Liver (tissue), 8 donors: ENCODE measurements at regions not wholly inside any gene's neighbourhood (a gene's known extent, or its start where the extent isn't known, plus 50 kb on each side); places are given as distances from the start of the nearest gene placed in this dataset.

Experiments
- DNase-seq: peaks from one replicate; pipeline ENCODE4 v3.0.0-alpha.2; 2017; ENCODE audit warnings: low spot score
- H3K27ac ChIP-seq, 2 donors: one replicate each; pipeline ENCODE4 v1.7.0; 2013; ENCODE audit warnings: inconsistent platforms in 2 of 2, low read length in 2 of 2, control low read depth in 1 of 2, low read depth in 1 of 2, mild to moderate bottlenecking in 1 of 2
- H3K27me3 ChIP-seq, 4 donors: one replicate each; pipeline versions ENCODE4 v1.6.1 to v1.7.0; 2013; ENCODE audit warnings: low read length in 3 of 4, inconsistent platforms in 1 of 4, mild to moderate bottlenecking in 1 of 4, moderate library complexity in 1 of 4; ENCODE audit not compliant: control insufficient read depth in 4 of 4, insufficient read depth in 4 of 4
- H3K36me3 ChIP-seq, 4 donors: one replicate each; pipeline versions ENCODE4 v1.6.1 to v1.7.0; 2013; ENCODE audit warnings: low read length in 3 of 4, mild to moderate bottlenecking in 3 of 4, low read depth in 1 of 4, moderate library complexity in 1 of 4; ENCODE audit not compliant: control insufficient read depth in 4 of 4, insufficient read depth in 3 of 4
- H3K4me1 ChIP-seq, 4 donors: one replicate each; pipeline versions ENCODE4 v1.6.1 to v1.7.0; 2013; ENCODE audit warnings: low read length in 3 of 4, mild to moderate bottlenecking in 3 of 4, moderate library complexity in 1 of 4; ENCODE audit not compliant: control insufficient read depth in 4 of 4, insufficient read depth in 4 of 4
- H3K4me3 ChIP-seq, 3 donors: one replicate each; pipeline versions ENCODE4 v1.6.1 to v1.7.0; 2013; ENCODE audit warnings: low read length in 3 of 3, control low read depth in 1 of 3, low read depth in 1 of 3, mild to moderate bottlenecking in 1 of 3
- H3K9ac ChIP-seq, 2 donors: one replicate each; pipeline ENCODE4 v1.7.0; 2013; ENCODE audit warnings: low read length in 2 of 2, mild to moderate bottlenecking in 2 of 2, moderate library complexity in 2 of 2, control low read depth in 1 of 2, low read depth in 1 of 2
- H3K9me3 ChIP-seq, 4 donors: one replicate each; pipeline versions ENCODE4 v1.6.1 to v1.7.0; 2013; ENCODE audit warnings: low read length in 3 of 4; ENCODE audit not compliant: control insufficient read depth in 4 of 4
- EGR1 ChIP-seq, 2 donors: IDR thresholded peaks; 2 replicates each; pipeline ENCODE4 v1.6.1; 2016 to 2018; ENCODE audit warnings: antibody characterized with exemption in 2 of 2, low read depth in 2 of 2
- FOXA1 ChIP-seq: IDR thresholded peaks from 2 replicates; pipeline ENCODE4 v1.6.1; 2016; ENCODE audit warnings: antibody characterized with exemption
- FOXA2 ChIP-seq: IDR thresholded peaks from 2 replicates; pipeline ENCODE4 v1.6.1; 2016; ENCODE audit warnings: antibody characterized with exemption
- GABPA ChIP-seq, 2 donors: IDR thresholded peaks in 1 of 2; conservative IDR thresholded peaks in 1 of 2; 2 replicates each; pipeline ENCODE4 v1.6.1; 2016; ENCODE audit warnings: antibody characterized with exemption in 2 of 2, mild to moderate bottlenecking in 1 of 2, moderate library complexity in 1 of 2
- HNF4A ChIP-seq, 2 donors: conservative IDR thresholded peaks; 2 replicates each; pipeline ENCODE4 v1.6.1; 2016; ENCODE audit warnings: antibody characterized with exemption in 2 of 2, mild to moderate bottlenecking in 2 of 2
- JUND ChIP-seq, 2 donors: IDR thresholded peaks; 2 replicates each; pipeline ENCODE4 v1.6.1; 2016; ENCODE audit warnings: antibody characterized with exemption in 2 of 2
- NR2F2 ChIP-seq: IDR thresholded peaks from 2 replicates; pipeline ENCODE4 v1.6.1; 2016; ENCODE audit warnings: antibody characterized with exemption
- RAD21 ChIP-seq, 2 donors: IDR thresholded peaks; 2 replicates each; pipeline ENCODE4 v1.6.1; 2016; ENCODE audit warnings: antibody characterized with exemption in 2 of 2, mild to moderate bottlenecking in 2 of 2
- SP1 ChIP-seq: IDR thresholded peaks from 2 replicates; pipeline ENCODE4 v1.6.1; 2018; ENCODE audit warnings: antibody characterized with exemption, mild to moderate bottlenecking
- TAF1 ChIP-seq: conservative IDR thresholded peaks from 2 replicates; pipeline ENCODE4 v1.6.1; 2016; ENCODE audit warnings: antibody characterized with exemption, mild to moderate bottlenecking
- YY1 ChIP-seq: IDR thresholded peaks from 2 replicates; pipeline ENCODE4 v1.6.1; 2016; ENCODE audit warnings: antibody characterized with exemption, mild to moderate bottlenecking
- WGBS: extraction: QIAGEN DNeasy Blood & Tissue Kit; methylation state at CpG from one replicate; pipeline ENCODE4 v1.1.7; 2013; 5-methylcytosine and 5-hydroxymethylcytosine counted together
- TF ChIP-seq, protein P1 (sequence below): IDR thresholded peaks from 2 replicates; pipeline ENCODE4 v1.6.1; 2016; ENCODE audit warnings: antibody characterized with exemption
- TF ChIP-seq, protein P2 (sequence below): IDR thresholded peaks from 2 replicates; pipeline ENCODE4 v1.6.1; 2016; ENCODE audit warnings: antibody characterized with exemption, mild to moderate bottlenecking
- TF ChIP-seq, protein P3 (sequence below): IDR thresholded peaks from 2 replicates; pipeline ENCODE4 v1.6.1; 2016; ENCODE audit warnings: antibody characterized with exemption
- TF ChIP-seq, protein P4 (sequence below): fragments of 150-350 bp; IDR thresholded peaks from 2 replicates; pipeline ENCODE4 v1.5.1; 2017; ENCODE audit warnings: improper control_type of control experiment, low read depth, low read length; ENCODE audit not compliant: missing input control
- donor health status: healthy.
- donor health status: healthy.
- donor health status: healthy.
- donor health status: healthy.
- donor health status: healthy.

DNA sequence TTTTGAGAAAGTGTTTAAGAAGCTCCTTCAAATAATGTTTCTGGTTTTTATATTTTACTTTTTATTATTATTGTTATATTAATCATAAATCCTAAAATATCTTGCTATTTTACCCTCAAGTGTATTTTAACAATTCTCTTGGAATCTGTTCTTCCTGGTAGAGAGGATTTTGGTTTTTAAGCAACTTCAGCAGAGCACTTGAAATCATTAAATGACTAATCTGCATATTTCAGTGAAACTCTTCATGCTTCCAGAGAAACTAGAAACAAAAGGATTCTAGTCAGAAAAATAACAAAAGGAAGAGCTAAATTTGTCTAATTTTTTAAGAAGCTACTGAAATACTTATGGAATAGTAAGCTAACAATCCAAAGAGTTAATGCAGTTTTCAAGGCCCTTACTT, 1057.3 kb downstream of the TLE1 start:
- Histone ChIP-seq H3K4me1 (no peaks in the 10 kb centered on the region), H3K9me3 (peaks cover 0 to 1% (median 0%) of the 10 kb centered on the region in 4 donors), H3K27me3 (no peaks in the 10 kb centered on the region), H3K36me3 (no peaks in the 10 kb centered on the region), H3K27ac (no peak overlapping the region), H3K4me3 (no peak overlapping the region), H3K9ac (no peak overlapping the region)
- DNase-seq, result no peak
- TF ChIP-seq YY1 (no peak), SP1 (no peak), JUND (IDR thresholded peaks at IDR 0.05) (no peak)
- TF ChIP-seq, protein P1, sequence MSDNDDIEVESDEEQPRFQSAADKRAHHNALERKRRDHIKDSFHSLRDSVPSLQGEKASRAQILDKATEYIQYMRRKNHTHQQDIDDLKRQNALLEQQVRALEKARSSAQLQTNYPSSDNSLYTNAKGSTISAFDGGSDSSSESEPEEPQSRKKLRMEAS, result no peak

DNA sequence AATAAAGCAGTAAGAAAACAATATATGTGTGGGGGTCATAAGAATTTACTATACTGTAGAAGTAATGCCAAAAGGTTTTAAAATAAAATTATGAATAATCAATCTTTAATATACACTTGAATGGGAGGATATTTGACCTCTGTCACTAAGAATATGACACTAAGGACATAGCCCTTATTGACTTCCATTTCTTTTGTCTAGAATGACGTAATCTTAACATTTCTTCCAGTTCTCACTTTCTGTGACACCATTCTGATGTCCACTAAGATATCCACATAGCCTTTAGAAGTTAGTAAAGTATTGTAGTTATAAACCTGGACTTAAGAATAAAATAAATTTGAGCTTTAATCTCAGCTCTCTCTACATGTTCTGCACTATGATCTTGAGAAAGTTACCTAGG, 1050.7 kb downstream of the TLE4 start:
- H3K9me3 ChIP-seq, result no peaks in the 10 kb centered on the region
- WGBS, result 55% methylated on average over 1 of the region's 1 CpG
- H3K9ac ChIP-seq, result no peak overlapping the region
- no peak for DNase-seq
- no peak for TF ChIP-seq HNF4A (conservative IDR thresholded peaks at IDR 0.05)
- TF ChIP-seq, protein P2, sequence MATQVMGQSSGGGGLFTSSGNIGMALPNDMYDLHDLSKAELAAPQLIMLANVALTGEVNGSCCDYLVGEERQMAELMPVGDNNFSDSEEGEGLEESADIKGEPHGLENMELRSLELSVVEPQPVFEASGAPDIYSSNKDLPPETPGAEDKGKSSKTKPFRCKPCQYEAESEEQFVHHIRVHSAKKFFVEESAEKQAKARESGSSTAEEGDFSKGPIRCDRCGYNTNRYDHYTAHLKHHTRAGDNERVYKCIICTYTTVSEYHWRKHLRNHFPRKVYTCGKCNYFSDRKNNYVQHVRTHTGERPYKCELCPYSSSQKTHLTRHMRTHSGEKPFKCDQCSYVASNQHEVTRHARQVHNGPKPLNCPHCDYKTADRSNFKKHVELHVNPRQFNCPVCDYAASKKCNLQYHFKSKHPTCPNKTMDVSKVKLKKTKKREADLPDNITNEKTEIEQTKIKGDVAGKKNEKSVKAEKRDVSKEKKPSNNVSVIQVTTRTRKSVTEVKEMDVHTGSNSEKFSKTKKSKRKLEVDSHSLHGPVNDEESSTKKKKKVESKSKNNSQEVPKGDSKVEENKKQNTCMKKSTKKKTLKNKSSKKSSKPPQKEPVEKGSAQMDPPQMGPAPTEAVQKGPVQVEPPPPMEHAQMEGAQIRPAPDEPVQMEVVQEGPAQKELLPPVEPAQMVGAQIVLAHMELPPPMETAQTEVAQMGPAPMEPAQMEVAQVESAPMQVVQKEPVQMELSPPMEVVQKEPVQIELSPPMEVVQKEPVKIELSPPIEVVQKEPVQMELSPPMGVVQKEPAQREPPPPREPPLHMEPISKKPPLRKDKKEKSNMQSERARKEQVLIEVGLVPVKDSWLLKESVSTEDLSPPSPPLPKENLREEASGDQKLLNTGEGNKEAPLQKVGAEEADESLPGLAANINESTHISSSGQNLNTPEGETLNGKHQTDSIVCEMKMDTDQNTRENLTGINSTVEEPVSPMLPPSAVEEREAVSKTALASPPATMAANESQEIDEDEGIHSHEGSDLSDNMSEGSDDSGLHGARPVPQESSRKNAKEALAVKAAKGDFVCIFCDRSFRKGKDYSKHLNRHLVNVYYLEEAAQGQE, result no peak
- TF ChIP-seq, protein P3, sequence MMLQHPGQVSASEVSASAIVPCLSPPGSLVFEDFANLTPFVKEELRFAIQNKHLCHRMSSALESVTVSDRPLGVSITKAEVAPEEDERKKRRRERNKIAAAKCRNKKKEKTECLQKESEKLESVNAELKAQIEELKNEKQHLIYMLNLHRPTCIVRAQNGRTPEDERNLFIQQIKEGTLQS, result no peak
- TF ChIP-seq, protein P1, result no peak
- TF ChIP-seq TAF1, result no peak
- no peak for TF ChIP-seq EGR1 (IDR thresholded peaks at IDR 0.05; ENCODE audit: low read depth in 2 of 2)
- no peak for TF ChIP-seq FOXA2
- no peak for TF ChIP-seq NR2F2
- TF ChIP-seq GABPA (IDR thresholded peaks at IDR 0.05 in 1 of 2, conservative IDR thresholded peaks at IDR 0.05 in 1 of 2), result no peak
- no peak for TF ChIP-seq JUND (IDR thresholded peaks at IDR 0.05)
- no peak for TF ChIP-seq RAD21 (IDR thresholded peaks at IDR 0.05)
- no peak for TF ChIP-seq FOXA1
- TF ChIP-seq, protein P4, sequence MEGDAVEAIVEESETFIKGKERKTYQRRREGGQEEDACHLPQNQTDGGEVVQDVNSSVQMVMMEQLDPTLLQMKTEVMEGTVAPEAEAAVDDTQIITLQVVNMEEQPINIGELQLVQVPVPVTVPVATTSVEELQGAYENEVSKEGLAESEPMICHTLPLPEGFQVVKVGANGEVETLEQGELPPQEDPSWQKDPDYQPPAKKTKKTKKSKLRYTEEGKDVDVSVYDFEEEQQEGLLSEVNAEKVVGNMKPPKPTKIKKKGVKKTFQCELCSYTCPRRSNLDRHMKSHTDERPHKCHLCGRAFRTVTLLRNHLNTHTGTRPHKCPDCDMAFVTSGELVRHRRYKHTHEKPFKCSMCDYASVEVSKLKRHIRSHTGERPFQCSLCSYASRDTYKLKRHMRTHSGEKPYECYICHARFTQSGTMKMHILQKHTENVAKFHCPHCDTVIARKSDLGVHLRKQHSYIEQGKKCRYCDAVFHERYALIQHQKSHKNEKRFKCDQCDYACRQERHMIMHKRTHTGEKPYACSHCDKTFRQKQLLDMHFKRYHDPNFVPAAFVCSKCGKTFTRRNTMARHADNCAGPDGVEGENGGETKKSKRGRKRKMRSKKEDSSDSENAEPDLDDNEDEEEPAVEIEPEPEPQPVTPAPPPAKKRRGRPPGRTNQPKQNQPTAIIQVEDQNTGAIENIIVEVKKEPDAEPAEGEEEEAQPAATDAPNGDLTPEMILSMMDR, result no peak
- H3K27ac ChIP-seq, result no peak overlapping the region
- H3K4me1 ChIP-seq, result no peaks in the 10 kb centered on the region
- H3K4me3 ChIP-seq, result no peak overlapping the region
- no peaks in the 10 kb centered on the region for H3K36me3 ChIP-seq
- peaks cover 0 to 3% (median 0%) of the 10 kb centered on the region in 4 donors for H3K27me3 ChIP-seq
